ENCODE measurements at regions not wholly inside any gene's neighbourhood (a gene's known extent, or its start where the extent isn't known, plus 50 kb on each side); places are given as distances from the start of the nearest gene placed in this dataset.

GRCh38 chr2:215793747-215794595 lies 219.4 kb downstream of the MREG start:
- TF ChIP-seq CTCF (IDR thresholded peaks at IDR 0.05) (no peak), POLR2A (IDR thresholded peaks at IDR 0.05) (no peak)
- 59% methylated on average over 3 of the region's 3 CpGs for WGBS (ENCODE audit: insufficient coverage, low coverage, low lambda C conversion rate, missing lambda C conversion rate)
- peak; percentile 61 to 94 (median 72) for ATAC-seq
- Histone ChIP-seq H3K4me1 (peaks cover 0 to 11% (median 0%) of the 10 kb centered on the region in 4 donors), H3K27ac (peak overlapping the region in 1 of 3 donors; percentile 35), H3K9me3 (no peaks in the 10 kb centered on the region), H3K27me3 (no peaks in the 10 kb centered on the region), H3K36me3 (no peaks in the 10 kb centered on the region), H3K4me3 (no peak overlapping the region)
- intact Hi-C loops (cut with DNase I), result no loop called here
- DNase-seq, result no peak

GRCh38 chr2:215791481-215791937 lies 221.8 kb downstream of the MREG start:
- intact Hi-C loops (cut with DNase I), result no loop called here
- TF ChIP-seq CTCF (IDR thresholded peaks at IDR 0.05), result no peak
- TF ChIP-seq POLR2A (IDR thresholded peaks at IDR 0.05), result no peak
- no peak overlapping the region for H3K4me3 ChIP-seq

GRCh38 chr2:215790523-215791421 lies 222.6 kb downstream of the MREG start:
- Histone ChIP-seq H3K9me3 (no peaks in the 10 kb centered on the region), H3K4me1 (peaks cover 0 to 11% (median 0%) of the 10 kb centered on the region in 4 donors), H3K36me3 (no peaks in the 10 kb centered on the region), H3K27me3 (no peaks in the 10 kb centered on the region), H3K4me3 (no peak overlapping the region), H3K27ac (no peak overlapping the region)
- no peak for TF ChIP-seq CTCF (IDR thresholded peaks at IDR 0.05)
- TF ChIP-seq POLR2A (IDR thresholded peaks at IDR 0.05), result no peak
- DNase-seq (no peak), ATAC-seq (no peak)
- WGBS (ENCODE audit: insufficient coverage, low coverage, low lambda C conversion rate, missing lambda C conversion rate), result 89% methylated on average over 5 of the region's 6 CpGs
- intact Hi-C loops (cut with DNase I), result no loop called here

More at GRCh38 chr2:215791481-215791937, 221.8 kb downstream of the MREG start:
- Histone ChIP-seq H3K36me3 (no peaks in the 10 kb centered on the region), H3K9me3 (no peaks in the 10 kb centered on the region), H3K27me3 (no peaks in the 10 kb centered on the region), H3K4me1 (peaks cover 0 to 11% (median 0%) of the 10 kb centered on the region in 4 donors), H3K27ac (no peak overlapping the region)
- 50% methylated on average over 1 of the region's 4 CpGs for WGBS (ENCODE audit: insufficient coverage, low coverage, low lambda C conversion rate, missing lambda C conversion rate)
- DNase-seq, result no peak
- ATAC-seq, result no peak

- 85% methylated on average over 7 of the region's 7 CpGs for WGBS (ENCODE audit: insufficient coverage, low coverage, low lambda C conversion rate, missing lambda C conversion rate)
- Histone ChIP-seq H3K36me3 (no peaks in the 10 kb centered on the region), H3K27me3 (no peaks in the 10 kb centered on the region), H3K9me3 (no peaks in the 10 kb centered on the region), H3K4me1 (no peaks in the 10 kb centered on the region), H3K27ac (no peak overlapping the region), H3K4me3 (no peak overlapping the region)
- ATAC-seq (no peak), DNase-seq (no peak)
- TF ChIP-seq POLR2A (IDR thresholded peaks at IDR 0.05) (no peak), CTCF (IDR thresholded peaks at IDR 0.05) (no peak)
- intact Hi-C loops (cut with DNase I), result no loop called here
These were observed 225.7 kb downstream of the MREG start for GRCh38 chr2:215787565-215788178.

Data from right lobe of liver (tissue), 6 donors.